PC-3 (cell line): ENCODE measurements at regions not wholly inside any gene's neighbourhood (a gene's known extent, or its start where the extent isn't known, plus 50 kb on each side); places are given as distances from the start of the nearest gene placed in this dataset.

ENCODE experiments used
- CTCF ChIP-seq: fragments of 300-600 bp; sonication (generic); conservative IDR thresholded peaks from 2 replicates; pipeline ENCODE4 v1.5.1; 2017; ENCODE audit warnings: antibody characterized with exemption, low read depth, mild to moderate bottlenecking, low read length
- EZH2 ChIP-seq: fragments of 300-600 bp; sonication (generic); IDR thresholded peaks from one replicate; pipeline ENCODE4 v1.6.1; 2017; ENCODE audit warnings: antibody characterized with exemption, mild to moderate bottlenecking, low read length; ENCODE audit not compliant: unreplicated experiment
- EZH2phosphoT487 ChIP-seq: fragments of 300-600 bp; sonication (generic); IDR thresholded peaks from 2 replicates; pipeline ENCODE4 v1.6.1; 2018; ENCODE audit warnings: mild to moderate bottlenecking, antibody characterized with exemption, low read length, borderline replicate concordance

GRCh38 chr4:43360296-43360695 is 467.8 kb downstream of the GRXCR1 start:
- TF ChIP-seq CTCF (no peak), EZH2 (no peak), EZH2phosphoT487 (no peak)
